OCI-LY7 (cell line): ENCODE measurements at regions not wholly inside any gene's neighbourhood (a gene's known extent, or its start where the extent isn't known, plus 50 kb on each side); places are given as distances from the start of the nearest gene placed in this dataset.
"Not testable (repeated sequence)": the region's sequence is repeated elsewhere in the genome, so short reads cannot be mapped to it uniquely, and the experiment has no call there.

Experiments
- BruUV-seq: library from RNA; stranded (reverse); fragments of 400-500 nt; replicated peaks from 2 replicates; lab custom pipeline; 2021; lab: Mats Ljungman, UMichigan
- CTCF ChIA-PET: fragments of 300-600 bp; sonication (Branson Sonifier 250); formaldehyde crosslinking; loops from one replicate; lab custom pipeline; 2022; ENCODE audit warnings: antibody characterized with exemption; ENCODE audit not compliant: unreplicated experiment; lab: Charles Lee
- POLR2A ChIA-PET: fragments of 300-600 bp; sonication (Branson Sonifier 250); formaldehyde crosslinking; loops from one replicate; lab custom pipeline; 2022; ENCODE audit warnings: antibody characterized with exemption; lab: Charles Lee
- DNase-seq: peaks from one replicate; pipeline ENCODE4 v3.0.0-alpha.2; 2015; ENCODE audit warnings: low spot score
- H2AFZ ChIP-seq: fragments of 200-600 bp; sonication (generic), shearing (Covaris generic); 2 replicates; pipeline ENCODE4 v1.6.1; 2014; ENCODE audit warnings: mild to moderate bottlenecking, antibody characterized with exemption, low read length, moderate library complexity
- H3K27ac ChIP-seq: fragments of 200-600 bp; sonication (generic); 2 replicates; pipeline ENCODE4 v1.5.1; 2014; ENCODE audit warnings: mixed run types, low read depth, mild to moderate bottlenecking, moderate library complexity, low read length, inconsistent platforms; ENCODE audit not compliant: poor library complexity, severe bottlenecking
- H3K36me3 ChIP-seq: fragments of 200-600 bp; sonication (generic); 2 replicates; pipeline ENCODE4 v1.6.1; 2014; ENCODE audit warnings: mild to moderate bottlenecking, antibody characterized with exemption, low read length, moderate library complexity, mixed read lengths; ENCODE audit not compliant: insufficient read depth
- H3K4me1 ChIP-seq: fragments of 200-600 bp; sonication (generic); 2 replicates; pipeline ENCODE4 v1.5.1; 2014; ENCODE audit warnings: mild to moderate bottlenecking, low read length; ENCODE audit not compliant: insufficient read depth, poor library complexity, severe bottlenecking
- H3K4me2 ChIP-seq: fragments of 200-600 bp; sonication (generic); 2 replicates; pipeline ENCODE4 v1.6.1; 2014; ENCODE audit warnings: mild to moderate bottlenecking, low read length
- H3K4me3 ChIP-seq: fragments of 200-600 bp; sonication (generic); 2 replicates; pipeline ENCODE4 v1.5.1; 2014; ENCODE audit warnings: mild to moderate bottlenecking, low read depth, low read length; ENCODE audit not compliant: poor library complexity, severe bottlenecking
- H3K79me2 ChIP-seq: fragments of 200-600 bp; sonication (generic); 2 replicates; pipeline ENCODE4 v1.6.1; 2016; ENCODE audit warnings: low read depth, mild to moderate bottlenecking, low read length, moderate library complexity, mixed read lengths; ENCODE audit not compliant: insufficient read depth
- H3K9me2 ChIP-seq: fragments of 200-600 bp; sonication (generic); 2 replicates; pipeline ENCODE4 v1.6.1; 2016; ENCODE audit warnings: mild to moderate bottlenecking, low read length, mixed read lengths; ENCODE audit not compliant: insufficient read depth
- H3K9me3 ChIP-seq: fragments of 200-600 bp; sonication (generic); 2 replicates; pipeline ENCODE4 v1.6.1; 2014; ENCODE audit warnings: mild to moderate bottlenecking, mixed run types, low read length, mixed read lengths
- H4K20me1 ChIP-seq: fragments of 200-600 bp; sonication (generic); 2 replicates; pipeline ENCODE4 v1.6.1; 2014; ENCODE audit warnings: mild to moderate bottlenecking, antibody characterized with exemption, low read length, moderate library complexity, mixed read lengths; ENCODE audit not compliant: insufficient read depth
- EZH2phosphoT487 ChIP-seq: fragments of 200-600 bp; sonication (generic); IDR thresholded peaks from 2 replicates; pipeline ENCODE4 v1.6.1; 2018; ENCODE audit warnings: low read depth, borderline replicate concordance, mild to moderate bottlenecking, mixed run types, antibody characterized with exemption, low read length, moderate library complexity, mixed read lengths
- intact Hi-C: fragments of 100-400 bp; cut with micrococcal nuclease; formaldehyde crosslinking; loops from one replicate; pipeline ENCODE4 v1.10.0; 2022; ENCODE audit not compliant: unreplicated experiment
- TF ChIP-seq, protein P1 (sequence below): fragments of 200-600 bp; sonication (generic); conservative IDR thresholded peaks from 2 replicates; pipeline ENCODE4 v1.5.1; 2014; ENCODE audit warnings: mild to moderate bottlenecking, antibody characterized with exemption, low read length, moderate library complexity, mixed read lengths

DNA sequence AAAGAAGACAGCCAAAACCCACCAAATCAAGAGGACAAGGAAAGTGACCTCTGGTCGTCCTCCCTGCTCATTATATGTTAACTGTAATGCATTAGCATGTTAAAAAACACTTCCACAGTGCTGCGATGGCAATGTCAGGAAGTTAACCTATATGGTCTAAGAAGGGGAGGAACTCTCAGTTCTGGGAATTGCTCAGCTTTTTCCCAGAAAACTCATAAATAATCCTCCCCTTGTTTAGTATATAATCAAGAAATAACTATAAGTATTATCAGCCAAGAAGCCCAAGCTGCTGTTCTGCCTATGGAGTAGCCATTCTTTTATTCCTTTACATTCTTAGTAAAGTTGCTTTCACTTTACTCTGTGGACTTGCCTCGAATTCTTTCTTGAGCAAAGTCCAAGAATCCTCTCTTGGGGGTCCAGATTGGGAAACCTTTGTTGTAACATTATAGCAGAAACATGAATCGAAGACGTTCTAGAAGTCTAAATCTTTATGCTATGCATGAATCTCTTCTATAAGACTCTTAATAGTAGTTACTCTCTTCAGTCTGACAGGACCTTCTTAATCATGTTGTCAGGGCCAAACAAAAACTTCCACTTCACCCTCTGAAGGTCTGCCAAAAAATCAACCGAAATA, 110.0 kb upstream of the VANGL1 start:
- Histone ChIP-seq H3K9me2 (no peaks in the 10 kb centered on the region), H3K79me2 (no peaks in the 10 kb centered on the region), H3K27ac (no peak overlapping the region), H3K36me3 (no peaks in the 10 kb centered on the region), H2AFZ (no peak overlapping the region), H3K4me2 (no peak overlapping the region), H3K4me1 (no peaks in the 10 kb centered on the region), H4K20me1 (no peaks in the 10 kb centered on the region), H3K9me3 (no peaks in the 10 kb centered on the region), H3K4me3 (no peak overlapping the region)
- no peak for DNase-seq
- ChIA-PET CTCF (no interaction called here), POLR2A (no interaction called here)
- TF ChIP-seq, protein P1, sequence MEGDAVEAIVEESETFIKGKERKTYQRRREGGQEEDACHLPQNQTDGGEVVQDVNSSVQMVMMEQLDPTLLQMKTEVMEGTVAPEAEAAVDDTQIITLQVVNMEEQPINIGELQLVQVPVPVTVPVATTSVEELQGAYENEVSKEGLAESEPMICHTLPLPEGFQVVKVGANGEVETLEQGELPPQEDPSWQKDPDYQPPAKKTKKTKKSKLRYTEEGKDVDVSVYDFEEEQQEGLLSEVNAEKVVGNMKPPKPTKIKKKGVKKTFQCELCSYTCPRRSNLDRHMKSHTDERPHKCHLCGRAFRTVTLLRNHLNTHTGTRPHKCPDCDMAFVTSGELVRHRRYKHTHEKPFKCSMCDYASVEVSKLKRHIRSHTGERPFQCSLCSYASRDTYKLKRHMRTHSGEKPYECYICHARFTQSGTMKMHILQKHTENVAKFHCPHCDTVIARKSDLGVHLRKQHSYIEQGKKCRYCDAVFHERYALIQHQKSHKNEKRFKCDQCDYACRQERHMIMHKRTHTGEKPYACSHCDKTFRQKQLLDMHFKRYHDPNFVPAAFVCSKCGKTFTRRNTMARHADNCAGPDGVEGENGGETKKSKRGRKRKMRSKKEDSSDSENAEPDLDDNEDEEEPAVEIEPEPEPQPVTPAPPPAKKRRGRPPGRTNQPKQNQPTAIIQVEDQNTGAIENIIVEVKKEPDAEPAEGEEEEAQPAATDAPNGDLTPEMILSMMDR = no peak
- no peak for TF ChIP-seq EZH2phosphoT487
- no TSS peak for BruUV-seq
- intact Hi-C loops = no loop called here

DNA sequence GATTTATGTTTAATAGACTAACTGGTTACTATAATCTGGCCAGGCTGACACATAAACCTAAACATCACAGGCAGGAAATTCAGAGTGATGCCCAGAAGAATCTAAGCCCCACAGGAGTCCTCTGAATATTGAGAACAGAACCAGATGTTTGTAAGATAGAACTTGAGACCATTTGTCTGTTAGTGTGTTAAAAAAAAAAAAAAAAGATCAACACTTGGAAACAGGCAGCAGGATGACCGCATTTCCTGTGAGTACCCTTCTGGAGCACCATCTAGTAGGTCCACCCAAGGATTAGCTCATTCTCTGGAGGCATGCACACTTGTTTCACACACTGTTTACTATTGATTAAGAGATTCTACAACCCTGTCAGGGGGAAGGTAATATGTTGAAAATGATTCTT, 111.4 kb upstream of the VANGL1 start:
- Histone ChIP-seq H3K36me3 (no peaks in the 10 kb centered on the region), H2AFZ (no peak overlapping the region), H3K79me2 (no peaks in the 10 kb centered on the region), H3K4me1 (no peaks in the 10 kb centered on the region), H3K4me2 (no peak overlapping the region), H3K9me2 (no peaks in the 10 kb centered on the region), H3K9me3 (no peaks in the 10 kb centered on the region), H3K27ac (no peak overlapping the region), H4K20me1 (no peaks in the 10 kb centered on the region), H3K4me3 (no peak overlapping the region)
- TF ChIP-seq, protein P1 = no peak
- TF ChIP-seq EZH2phosphoT487 = no peak
- POLR2A ChIA-PET = no interaction called here
- intact Hi-C loops = no loop called here
- BruUV-seq = no TSS peak
- CTCF ChIA-PET = no interaction called here
- no peak for DNase-seq

DNA sequence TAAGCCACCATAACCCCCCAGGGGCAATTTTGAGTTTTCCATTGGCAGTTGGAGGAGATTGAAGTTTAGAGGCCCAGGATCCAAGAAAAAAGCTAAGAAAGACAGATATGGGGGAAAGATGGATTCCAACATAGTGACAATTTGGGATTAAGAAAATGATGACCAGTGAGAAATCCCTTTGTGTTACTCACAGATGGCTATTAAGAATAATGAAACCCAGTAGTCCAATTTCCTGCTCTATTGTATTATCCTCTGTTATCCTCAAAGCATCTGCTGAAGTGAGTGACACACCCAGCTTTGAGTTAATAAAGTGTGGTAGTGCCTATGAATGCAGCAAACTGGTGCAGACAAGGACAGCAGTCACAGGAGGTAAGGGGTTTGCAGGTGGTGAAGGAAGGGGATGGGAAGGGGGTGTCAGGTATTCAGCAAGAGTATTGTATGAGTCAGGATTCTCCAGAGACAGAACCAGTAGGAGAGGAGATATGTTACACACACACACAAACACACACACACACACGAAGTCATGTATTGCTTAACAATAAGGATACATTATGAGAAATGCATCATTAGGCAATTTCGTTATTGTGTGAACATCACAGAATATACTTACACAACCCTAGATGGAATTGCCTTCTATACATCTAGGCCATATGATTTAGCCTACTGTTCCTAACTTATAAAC, 112.4 kb upstream of the VANGL1 start:
- POLR2A ChIA-PET = interaction anchor here (0.7 kb wide), 1 partner anchor 190 kb away, joined by 3 read pairs; no protein-coding TSS in a partner anchor

DNA sequence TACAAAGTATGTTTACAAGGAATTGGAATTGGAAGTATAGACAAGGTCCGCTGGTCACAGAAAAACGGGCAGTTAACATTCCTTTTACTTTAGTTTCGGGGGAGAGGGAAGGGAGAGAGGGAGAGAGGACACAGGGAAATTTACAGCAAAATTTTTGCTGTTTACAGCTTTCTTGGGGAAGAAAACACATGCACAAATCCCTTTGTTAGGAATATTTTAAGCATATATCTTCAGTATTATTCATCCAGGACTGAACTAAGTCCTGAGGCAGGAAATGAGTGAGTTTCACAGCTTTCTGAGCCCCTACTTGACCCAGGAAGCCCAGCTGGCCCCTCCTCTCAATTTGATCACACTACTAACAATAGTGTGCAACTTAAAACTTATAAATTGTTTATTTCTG, 113.4 kb upstream of the VANGL1 start:
- H3K36me3 ChIP-seq, H3K79me2 ChIP-seq, H2AFZ ChIP-seq, DNase-seq, H3K4me3 ChIP-seq, BruUV-seq, intact Hi-C loops, POLR2A ChIA-PET, H3K27ac ChIP-seq, H4K20me1 ChIP-seq, H3K4me2 ChIP-seq, H3K4me1 ChIP-seq, CTCF ChIA-PET, H3K9me2 ChIP-seq, H3K9me3 ChIP-seq: not testable (repeated sequence)

More for the DNA sequence above, 112.4 kb upstream of the VANGL1 start:
- no peaks in the 10 kb centered on the region for H4K20me1 ChIP-seq
- H3K36me3 ChIP-seq = no peaks in the 10 kb centered on the region
- H3K79me2 ChIP-seq = no peaks in the 10 kb centered on the region
- H3K9me2 ChIP-seq = no peaks in the 10 kb centered on the region
- H2AFZ ChIP-seq = no peak overlapping the region
- H3K27ac ChIP-seq = no peak overlapping the region
- no peak for TF ChIP-seq EZH2phosphoT487
- TF ChIP-seq, protein P1 = no peak
- CTCF ChIA-PET = no interaction called here
- H3K4me2 ChIP-seq = no peak overlapping the region
- no peaks in the 10 kb centered on the region for H3K4me1 ChIP-seq
- intact Hi-C loops = no loop called here
- H3K4me3 ChIP-seq = no peak overlapping the region
- no peaks in the 10 kb centered on the region for H3K9me3 ChIP-seq
- BruUV-seq = no TSS peak
- DNase-seq = no peak
